ENCODE measurements at regions not wholly inside any gene's neighbourhood (a gene's known extent, or its start where the extent isn't known, plus 50 kb on each side); places are given as distances from the start of the nearest gene placed in this dataset.

- no peak for DNase-seq (ENCODE audit: low read depth in 2 of 2)
Measured at GRCh38 chr4:145427991-145428390, 53.7 kb upstream of the SMAD1 start.

GRCh38 chr4:145427221-145427620 is 54.4 kb upstream of the SMAD1 start:
- no peak for DNase-seq (ENCODE audit: low read depth in 2 of 2)

GRCh38 chr4:145423017-145423708 is 58.5 kb upstream of the SMAD1 start:
- DNase-seq (ENCODE audit: low read depth in 2 of 2): no peak

GRCh38 chr4:145420595-145421214 is 60.9 kb upstream of the SMAD1 start:
- DNase-seq (ENCODE audit: low read depth in 2 of 2): no peak

- no peak for DNase-seq (ENCODE audit: low read depth in 2 of 2)
Measured at GRCh38 chr4:145418739-145419138, 62.9 kb upstream of the SMAD1 start.

GRCh38 chr4:145417348-145418130 is 64.1 kb upstream of the SMAD1 start:
- DNase-seq (ENCODE audit: low read depth in 2 of 2): no peak

- no peak for DNase-seq (ENCODE audit: low read depth in 2 of 2)
Measured at GRCh38 chr4:145414841-145415240, 66.8 kb upstream of the SMAD1 start.

GRCh38 chr4:145414226-145414625 is 67.4 kb upstream of the SMAD1 start:
- no peak for DNase-seq (ENCODE audit: low read depth in 2 of 2)

- no peak for DNase-seq (ENCODE audit: low read depth in 2 of 2)
Measured at GRCh38 chr4:145406970-145407369, 74.7 kb upstream of the SMAD1 start.

- no peak for DNase-seq (ENCODE audit: low read depth in 2 of 2)
Measured at GRCh38 chr4:145404761-145405160, 76.9 kb upstream of the SMAD1 start.

GRCh38 chr4:145396581-145396980 is 85.1 kb upstream of the SMAD1 start:
- DNase-seq (ENCODE audit: low read depth in 2 of 2): no peak

GRCh38 chr4:145390571-145390970 is 91.1 kb upstream of the SMAD1 start:
- no peak for DNase-seq (ENCODE audit: low read depth in 2 of 2)

GRCh38 chr4:145389550-145389949 is 92.1 kb upstream of the SMAD1 start:
- no peak for DNase-seq (ENCODE audit: low read depth in 2 of 2)

GRCh38 chr4:145388043-145388442 is 93.6 kb upstream of the SMAD1 start:
- no peak for DNase-seq (ENCODE audit: low read depth in 2 of 2)

GRCh38 chr4:145387079-145387478 is 94.6 kb upstream of the SMAD1 start:
- DNase-seq (ENCODE audit: low read depth in 2 of 2): no peak

- no peak for DNase-seq (ENCODE audit: low read depth in 2 of 2)
Measured at GRCh38 chr4:145381163-145381562, 100.5 kb upstream of the SMAD1 start.

GRCh38 chr4:145380123-145380522 is 101.5 kb upstream of the SMAD1 start:
- no peak for DNase-seq (ENCODE audit: low read depth in 2 of 2)

GRCh38 chr4:145375416-145375815 is 106.2 kb upstream of the SMAD1 start:
- no peak for DNase-seq (ENCODE audit: low read depth in 2 of 2)

GRCh38 chr4:145352438-145353145 is 129.1 kb upstream of the SMAD1 start:
- no peak for DNase-seq (ENCODE audit: low read depth in 2 of 2)

GRCh38 chr4:145351922-145352321 is 129.7 kb upstream of the SMAD1 start:
- no peak for DNase-seq (ENCODE audit: low read depth in 2 of 2)

GRCh38 chr4:145351162-145351561 is 130.5 kb upstream of the SMAD1 start:
- no peak for DNase-seq (ENCODE audit: low read depth in 2 of 2)

GRCh38 chr4:145348291-145348690 is 133.4 kb upstream of the SMAD1 start:
- DNase-seq (ENCODE audit: low read depth in 2 of 2): no peak

All from stimulated activated CD4-positive, alpha-beta T cell treated with anti-CD3 and anti-CD28 coated beads, Interleukin-15, amount 100 ng/mL, for 48 hours (primary cell).